ENCODE measurements at regions not wholly inside any gene's neighbourhood (a gene's known extent, or its start where the extent isn't known, plus 50 kb on each side); places are given as distances from the start of the nearest gene placed in this dataset.

- ATAC-seq = no peak
- no peak overlapping the region for H3K4me3 Mint-ChIP-seq
- no peaks in the 10 kb centered on the region for H3K36me3 Mint-ChIP-seq
- no peaks in the 10 kb centered on the region for H3K4me1 Mint-ChIP-seq
- no peaks in the 10 kb centered on the region for H3K27me3 Mint-ChIP-seq
- no peak overlapping the region for H3K27ac Mint-ChIP-seq
- no peaks in the 10 kb centered on the region for H3K9me3 Mint-ChIP-seq
These were observed 183.2 kb upstream of the GPR12 start for GRCh38 chr13:26943748-26944147.

DNA sequence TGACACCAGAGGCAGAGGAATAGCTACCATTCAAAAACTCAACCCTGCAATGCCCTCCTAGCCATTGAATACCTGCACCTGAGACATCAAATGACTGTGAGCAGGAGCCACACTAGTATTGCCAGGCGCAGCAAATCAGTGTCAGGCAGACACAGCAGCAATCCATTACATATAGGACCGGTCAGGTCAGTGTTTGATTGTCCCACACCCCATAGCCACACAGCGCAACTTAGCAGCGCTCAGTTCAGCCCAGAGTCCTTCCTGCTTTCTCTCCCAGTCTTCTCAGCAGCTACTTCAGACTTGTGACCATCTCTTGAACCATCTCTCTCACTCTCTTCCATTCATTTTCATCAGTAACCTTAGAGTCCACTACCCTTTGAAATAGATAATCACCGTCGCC is 181.6 kb upstream of the GPR12 start:
- no peaks in the 10 kb centered on the region for H3K36me3 Mint-ChIP-seq
- no peak for ATAC-seq

DNA sequence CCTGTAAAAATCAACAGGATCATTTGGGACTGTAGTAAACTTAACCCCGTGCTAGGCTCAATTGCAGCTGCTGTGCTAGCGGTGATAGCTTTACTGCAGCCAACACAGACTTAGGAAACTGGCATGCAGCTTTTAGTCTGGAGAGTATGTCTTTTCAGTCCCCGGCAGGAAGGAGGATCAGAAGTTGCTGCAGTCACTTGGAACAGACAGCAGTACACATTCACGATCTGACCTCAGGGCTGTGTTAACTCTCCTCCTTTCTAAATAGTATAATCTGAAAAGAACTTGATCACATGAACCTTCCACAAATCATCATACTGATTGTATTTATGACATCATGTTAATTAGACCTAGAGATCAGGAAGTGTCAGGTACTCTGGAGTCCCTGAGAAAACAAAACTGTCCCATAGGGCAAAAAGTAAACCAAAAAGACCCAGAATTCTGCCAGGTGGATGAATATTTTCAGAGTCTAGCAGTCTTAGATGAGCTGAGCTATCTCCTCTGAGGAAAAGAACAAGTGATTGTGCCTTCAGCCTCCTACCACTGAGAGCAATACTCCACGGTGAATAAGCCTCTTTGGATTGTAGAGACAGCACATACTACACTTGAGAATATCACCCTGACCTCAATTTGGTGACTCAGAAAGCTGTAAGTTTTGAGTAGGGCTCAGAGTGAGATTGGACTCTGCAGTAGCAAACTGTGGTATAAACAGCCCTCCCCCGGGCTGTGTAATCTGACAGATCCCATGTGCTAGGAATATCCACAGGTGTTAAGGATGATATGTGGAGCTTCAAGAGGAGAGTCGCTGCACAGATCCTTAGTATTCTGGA is 181.0 kb upstream of the GPR12 start:
- no peaks in the 10 kb centered on the region for H3K27me3 Mint-ChIP-seq
- H3K36me3 Mint-ChIP-seq = no peaks in the 10 kb centered on the region
- no peak overlapping the region for H3K27ac Mint-ChIP-seq
- peaks cover 2% of the 10 kb centered on the region for H3K9me3 Mint-ChIP-seq
- no peak overlapping the region for H3K4me3 Mint-ChIP-seq
- no peak for ATAC-seq
- H3K4me1 Mint-ChIP-seq = no peaks in the 10 kb centered on the region

More for the DNA sequence above, 181.6 kb upstream of the GPR12 start:
- Mint-ChIP-seq H3K27me3 (no peaks in the 10 kb centered on the region), H3K4me1 (no peaks in the 10 kb centered on the region), H3K9me3 (peaks cover 2% of the 10 kb centered on the region), H3K27ac (no peak overlapping the region), H3K4me3 (no peak overlapping the region)

GRCh38 chr13:26934096-26934495 is 173.5 kb upstream of the GPR12 start:
- Mint-ChIP-seq H3K9me3 (peaks cover 6% of the 10 kb centered on the region), H3K4me3 (no peak overlapping the region), H3K27ac (no peak overlapping the region), H3K36me3 (no peaks in the 10 kb centered on the region), H3K4me1 (peaks cover 7% of the 10 kb centered on the region), H3K27me3 (peaks cover 13% of the 10 kb centered on the region)
- no peak for ATAC-seq

- no peak for ATAC-seq
- Mint-ChIP-seq H3K9me3 (peaks cover 3% of the 10 kb centered on the region), H3K4me1 (peaks cover 7% of the 10 kb centered on the region), H3K36me3 (no peaks in the 10 kb centered on the region), H3K4me3 (no peak overlapping the region), H3K27me3 (peaks cover 13% of the 10 kb centered on the region), H3K27ac (no peak overlapping the region)
These were observed 171.9 kb upstream of the GPR12 start for GRCh38 chr13:26932465-26932864.

GRCh38 chr13:26929971-26930730 is 169.6 kb upstream of the GPR12 start:
- H3K27me3 Mint-ChIP-seq = peaks cover 25% of the 10 kb centered on the region
- peak; percentile 52 for ATAC-seq
- peaks cover 7% of the 10 kb centered on the region for H3K4me1 Mint-ChIP-seq
- no peaks in the 10 kb centered on the region for H3K36me3 Mint-ChIP-seq
- H3K27ac Mint-ChIP-seq = no peak overlapping the region
- H3K9me3 Mint-ChIP-seq = peaks cover 3% of the 10 kb centered on the region
- no peak overlapping the region for H3K4me3 Mint-ChIP-seq

- H3K4me3 Mint-ChIP-seq = no peak overlapping the region
- ATAC-seq = no peak
These were observed 166.9 kb upstream of the GPR12 start for GRCh38 chr13:26927511-26927910.

DNA sequence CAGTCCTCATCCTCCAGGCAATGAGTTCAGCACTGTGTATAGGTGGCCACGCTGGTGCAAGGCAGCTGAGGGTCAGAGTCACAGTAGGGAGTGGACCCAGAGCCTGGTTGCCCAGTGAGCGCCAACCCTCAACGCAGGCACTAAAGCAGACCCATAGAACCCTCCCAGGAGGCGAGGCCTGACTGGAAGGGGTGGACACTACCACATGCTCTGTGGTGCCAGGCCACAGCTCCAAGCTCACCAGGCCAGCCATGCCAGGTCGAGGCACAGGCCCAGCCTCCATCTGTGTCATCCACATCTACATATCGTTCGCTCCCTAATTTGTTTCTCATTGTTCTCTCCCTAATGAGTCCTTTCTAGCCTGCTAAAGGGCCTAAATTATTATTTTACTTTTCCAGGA is 165.8 kb upstream of the GPR12 start:
- Mint-ChIP-seq H3K9me3 (no peaks in the 10 kb centered on the region), H3K36me3 (no peaks in the 10 kb centered on the region), H3K27ac (no peak overlapping the region), H3K27me3 (peaks cover 62% of the 10 kb centered on the region), H3K4me1 (peaks cover 7% of the 10 kb centered on the region), H3K4me3 (no peak overlapping the region)
- peak; percentile 34 for ATAC-seq

More at GRCh38 chr13:26927511-26927910, 166.9 kb upstream of the GPR12 start:
- Mint-ChIP-seq H3K4me1 (peaks cover 7% of the 10 kb centered on the region), H3K27me3 (peaks cover 51% of the 10 kb centered on the region), H3K36me3 (no peaks in the 10 kb centered on the region), H3K27ac (no peak overlapping the region), H3K9me3 (no peaks in the 10 kb centered on the region)

GRCh38 chr13:26923824-26924605 is 163.4 kb upstream of the GPR12 start:
- Mint-ChIP-seq H3K9me3 (no peaks in the 10 kb centered on the region), H3K36me3 (no peaks in the 10 kb centered on the region), H3K27me3 (peaks cover 63% of the 10 kb centered on the region), H3K27ac (no peak overlapping the region), H3K4me1 (no peaks in the 10 kb centered on the region), H3K4me3 (no peak overlapping the region)
- ATAC-seq = no peak

- no peak overlapping the region for H3K27ac Mint-ChIP-seq
- peaks cover 64% of the 10 kb centered on the region for H3K27me3 Mint-ChIP-seq
These were observed 161.3 kb upstream of the GPR12 start for GRCh38 chr13:26921918-26922317.

DNA sequence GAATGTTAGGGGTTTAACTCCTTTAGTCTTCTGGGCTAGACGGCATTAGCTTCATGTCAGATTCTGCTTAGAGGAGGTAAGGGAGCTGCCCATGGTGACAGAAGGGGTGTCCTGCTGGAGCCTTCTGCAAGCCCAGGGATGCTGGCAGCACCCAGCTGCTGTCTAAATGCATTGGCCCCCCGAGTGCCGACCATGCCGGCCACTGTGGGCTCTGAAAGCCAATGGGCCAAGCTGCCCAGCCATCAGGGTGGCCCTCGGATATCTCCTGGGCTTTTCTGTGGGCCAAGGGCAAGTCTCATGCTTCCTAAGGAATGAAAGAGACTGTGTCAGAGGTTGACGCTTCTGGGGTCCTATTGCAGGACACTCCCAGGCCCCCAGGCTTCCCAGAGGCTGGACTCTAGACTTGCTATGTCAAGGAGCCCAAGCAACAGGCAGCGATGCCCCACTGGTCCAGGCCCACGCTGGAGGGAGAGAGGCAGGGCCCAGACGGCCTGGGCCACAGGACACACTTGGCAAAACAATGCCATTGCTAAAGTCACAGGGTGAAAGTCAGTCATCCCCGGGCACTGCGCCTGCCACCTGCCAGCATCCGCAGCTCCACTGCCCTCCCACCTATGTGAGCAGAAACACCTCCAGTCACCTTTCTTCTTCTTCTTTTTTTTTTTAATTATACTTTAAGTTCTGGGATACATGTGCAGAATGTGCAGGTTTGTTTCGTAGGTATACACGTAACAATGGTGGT is 160.2 kb upstream of the GPR12 start:
- Mint-ChIP-seq H3K27ac (no peak overlapping the region), H3K4me3 (no peak overlapping the region), H3K4me1 (no peaks in the 10 kb centered on the region), H3K36me3 (no peaks in the 10 kb centered on the region), H3K9me3 (no peaks in the 10 kb centered on the region), H3K27me3 (peaks cover 55% of the 10 kb centered on the region)
- no peak for ATAC-seq

More at GRCh38 chr13:26921918-26922317, 161.3 kb upstream of the GPR12 start:
- Mint-ChIP-seq H3K4me3 (no peak overlapping the region), H3K4me1 (no peaks in the 10 kb centered on the region), H3K36me3 (no peaks in the 10 kb centered on the region), H3K9me3 (no peaks in the 10 kb centered on the region)
- ATAC-seq = no peak

- Mint-ChIP-seq H3K9me3 (no peaks in the 10 kb centered on the region), H3K27me3 (peaks cover 47% of the 10 kb centered on the region), H3K4me3 (no peak overlapping the region), H3K4me1 (peaks cover 2% of the 10 kb centered on the region), H3K27ac (no peak overlapping the region), H3K36me3 (no peaks in the 10 kb centered on the region)
- ATAC-seq = no peak
These were observed 159.1 kb upstream of the GPR12 start for GRCh38 chr13:26919732-26920131.

DNA sequence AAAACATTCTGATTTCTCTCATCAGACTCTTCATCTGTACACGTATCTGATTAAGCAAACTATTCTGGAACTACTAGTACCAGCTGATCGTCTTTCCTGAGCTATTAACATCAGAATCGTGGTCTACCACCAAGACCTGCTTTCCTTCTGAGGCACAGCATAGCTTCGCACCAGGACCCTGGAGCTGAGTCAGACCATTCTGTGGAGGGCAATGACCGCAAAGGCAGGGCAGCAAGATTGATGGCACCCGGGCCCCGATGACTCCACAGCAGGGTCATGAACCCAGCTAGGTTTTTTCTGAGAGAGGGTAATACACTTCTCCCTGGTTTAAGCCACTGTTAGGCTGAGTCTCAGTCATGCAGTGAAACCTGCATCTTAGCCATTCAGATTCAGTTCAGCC is 158.7 kb upstream of the GPR12 start:
- H3K4me1 Mint-ChIP-seq = peaks cover 5% of the 10 kb centered on the region
- H3K27me3 Mint-ChIP-seq = peaks cover 43% of the 10 kb centered on the region
- H3K4me3 Mint-ChIP-seq = no peak overlapping the region
- H3K36me3 Mint-ChIP-seq = no peaks in the 10 kb centered on the region
- no peak overlapping the region for H3K27ac Mint-ChIP-seq
- no peaks in the 10 kb centered on the region for H3K9me3 Mint-ChIP-seq
- no peak for ATAC-seq

DNA sequence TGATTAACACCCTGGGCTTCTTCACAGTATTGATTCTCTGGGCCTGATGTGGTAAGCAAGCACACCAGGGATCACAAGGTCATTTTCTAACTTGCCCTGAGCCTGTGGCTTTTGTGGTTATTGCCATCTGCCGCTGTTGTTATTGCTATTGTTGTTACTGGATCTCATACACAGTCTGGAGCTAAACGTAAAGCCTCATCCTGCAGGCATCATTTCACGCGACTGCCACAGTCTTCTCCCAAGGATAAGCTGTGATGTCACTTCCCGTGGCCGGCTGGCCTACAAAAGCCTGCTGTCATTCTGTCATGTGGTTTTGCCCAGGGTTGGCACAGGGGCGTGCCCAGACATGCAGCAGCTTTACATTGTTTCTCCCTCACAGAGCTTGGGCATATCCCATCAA is 154.0 kb upstream of the GPR12 start:
- Mint-ChIP-seq H3K27me3 (peaks cover 25% of the 10 kb centered on the region), H3K36me3 (no peaks in the 10 kb centered on the region), H3K27ac (no peak overlapping the region), H3K9me3 (no peaks in the 10 kb centered on the region), H3K4me3 (no peak overlapping the region), H3K4me1 (peaks cover 5% of the 10 kb centered on the region)
- no peak for ATAC-seq

GRCh38 chr13:26914148-26914547 is 153.6 kb upstream of the GPR12 start:
- Mint-ChIP-seq H3K27me3 (peaks cover 25% of the 10 kb centered on the region), H3K4me1 (peaks cover 5% of the 10 kb centered on the region), H3K36me3 (no peaks in the 10 kb centered on the region), H3K4me3 (no peak overlapping the region), H3K27ac (no peak overlapping the region), H3K9me3 (no peaks in the 10 kb centered on the region)
- ATAC-seq = no peak

Data from stimulated activated memory B cell treated with anti-CD40 and anti-IgM and Interleukin-4, amounts not matched to agents 10 μg/mL and 1 μg/mL and 100 μg/mL, for 72 hours (primary cell).